ENCODE measurements at regions not wholly inside any gene's neighbourhood (a gene's known extent, or its start where the extent isn't known, plus 50 kb on each side); places are given as distances from the start of the nearest gene placed in this dataset.

DNA sequence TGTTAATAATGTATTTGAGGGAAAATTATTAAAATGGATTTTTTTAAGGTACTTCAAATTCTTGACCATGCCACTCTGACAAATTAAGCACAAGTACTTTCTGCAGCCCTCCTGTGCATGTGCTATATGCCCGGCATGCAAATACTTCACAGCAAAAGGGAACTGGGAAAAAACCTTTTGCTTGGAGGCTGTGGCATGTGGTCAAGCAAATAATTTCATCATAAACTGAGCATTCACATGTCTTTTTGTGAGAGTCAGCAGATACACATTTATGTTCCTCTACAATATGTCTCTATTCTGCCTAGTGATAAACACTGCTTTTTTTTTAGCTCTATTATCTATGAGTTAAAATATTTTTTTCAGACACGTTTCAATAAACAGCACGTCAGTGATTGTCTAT, 53.7 kb upstream of the SEMA3A start:
- Histone ChIP-seq H3K79me2 (no peaks in the 10 kb centered on the region), H3K36me3 (ENCODE audit: control insufficient read depth, insufficient read depth, low read length) (no peaks in the 10 kb centered on the region), H3K27ac (no peak overlapping the region), H3K4me3 (ENCODE audit: low read depth, low read length) (no peak overlapping the region), H3K9ac (no peak overlapping the region), H3K4me2 (ENCODE audit: low read length) (no peak overlapping the region), H3K9me3 (ENCODE audit: control insufficient read depth, low read length) (no peaks in the 10 kb centered on the region), H3K27me3 (ENCODE audit: control insufficient read depth, insufficient read depth, low read length) (no peaks in the 10 kb centered on the region), H3K4me1 (no peaks in the 10 kb centered on the region), H2AFZ (no peak overlapping the region)
- TF ChIP-seq, protein P1, sequence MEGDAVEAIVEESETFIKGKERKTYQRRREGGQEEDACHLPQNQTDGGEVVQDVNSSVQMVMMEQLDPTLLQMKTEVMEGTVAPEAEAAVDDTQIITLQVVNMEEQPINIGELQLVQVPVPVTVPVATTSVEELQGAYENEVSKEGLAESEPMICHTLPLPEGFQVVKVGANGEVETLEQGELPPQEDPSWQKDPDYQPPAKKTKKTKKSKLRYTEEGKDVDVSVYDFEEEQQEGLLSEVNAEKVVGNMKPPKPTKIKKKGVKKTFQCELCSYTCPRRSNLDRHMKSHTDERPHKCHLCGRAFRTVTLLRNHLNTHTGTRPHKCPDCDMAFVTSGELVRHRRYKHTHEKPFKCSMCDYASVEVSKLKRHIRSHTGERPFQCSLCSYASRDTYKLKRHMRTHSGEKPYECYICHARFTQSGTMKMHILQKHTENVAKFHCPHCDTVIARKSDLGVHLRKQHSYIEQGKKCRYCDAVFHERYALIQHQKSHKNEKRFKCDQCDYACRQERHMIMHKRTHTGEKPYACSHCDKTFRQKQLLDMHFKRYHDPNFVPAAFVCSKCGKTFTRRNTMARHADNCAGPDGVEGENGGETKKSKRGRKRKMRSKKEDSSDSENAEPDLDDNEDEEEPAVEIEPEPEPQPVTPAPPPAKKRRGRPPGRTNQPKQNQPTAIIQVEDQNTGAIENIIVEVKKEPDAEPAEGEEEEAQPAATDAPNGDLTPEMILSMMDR (IDR thresholded peaks at IDR 0.05): no peak

DNA sequence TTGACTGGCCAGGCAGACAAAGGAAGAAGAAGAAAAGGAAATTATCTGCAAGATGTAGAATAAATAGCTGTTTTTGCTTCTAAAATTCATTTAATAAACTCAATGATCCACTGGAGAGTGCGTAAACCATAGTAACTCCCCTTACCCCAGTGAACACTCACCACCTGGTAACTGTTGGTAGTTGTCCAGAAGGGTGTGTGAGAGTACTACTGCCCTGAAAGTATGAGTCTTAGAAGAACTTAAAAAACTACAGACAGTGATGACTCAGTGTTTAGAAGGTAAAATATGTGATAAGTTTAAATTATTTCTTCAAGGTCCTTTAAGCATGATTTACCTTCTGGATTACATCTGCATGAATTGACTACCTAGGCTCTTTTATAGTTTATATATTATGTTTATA, 53.0 kb upstream of the SEMA3A start:
- no peak overlapping the region for H3K27ac ChIP-seq
- H3K4me1 ChIP-seq: no peaks in the 10 kb centered on the region
- H3K4me2 ChIP-seq (ENCODE audit: low read length): no peak overlapping the region
- no peak overlapping the region for H3K4me3 ChIP-seq (ENCODE audit: low read depth, low read length)
- H2AFZ ChIP-seq: no peak overlapping the region
- no peaks in the 10 kb centered on the region for H3K79me2 ChIP-seq
- H3K27me3 ChIP-seq (ENCODE audit: control insufficient read depth, insufficient read depth, low read length): no peaks in the 10 kb centered on the region
- no peaks in the 10 kb centered on the region for H3K9me3 ChIP-seq (ENCODE audit: control insufficient read depth, low read length)
- TF ChIP-seq, protein P1 (IDR thresholded peaks at IDR 0.05): no peak
- H3K36me3 ChIP-seq (ENCODE audit: control insufficient read depth, insufficient read depth, low read length): no peaks in the 10 kb centered on the region
- H3K9ac ChIP-seq: no peak overlapping the region

DNA sequence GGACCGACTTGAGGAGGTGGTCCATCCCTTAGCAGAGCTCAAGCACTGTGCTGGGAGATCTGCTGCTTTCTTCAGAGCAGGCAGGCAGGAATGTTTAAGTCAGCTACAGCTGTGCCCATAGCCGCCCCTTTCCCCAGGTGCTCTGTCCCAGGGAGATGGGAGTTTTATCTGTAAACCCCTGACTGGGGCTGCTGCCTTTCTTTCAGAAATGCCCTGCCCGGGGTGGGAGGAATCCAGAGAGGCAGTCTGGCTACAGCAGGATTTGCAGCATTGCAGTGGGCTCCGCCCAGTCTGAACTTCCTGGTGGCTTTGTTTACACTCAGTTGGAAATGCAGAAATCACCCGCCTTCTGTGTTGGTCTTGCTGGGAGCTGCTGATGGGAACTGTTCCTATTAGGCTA, 51.2 kb upstream of the SEMA3A start:
- Histone ChIP-seq H3K27ac (no peak overlapping the region), H3K4me3 (ENCODE audit: low read depth, low read length) (no peak overlapping the region), H3K4me2 (ENCODE audit: low read length) (no peak overlapping the region), H3K9me3 (ENCODE audit: control insufficient read depth, low read length) (no peaks in the 10 kb centered on the region), H3K36me3 (ENCODE audit: control insufficient read depth, insufficient read depth, low read length) (no peaks in the 10 kb centered on the region), H2AFZ (no peak overlapping the region), H3K79me2 (no peaks in the 10 kb centered on the region), H3K4me1 (no peaks in the 10 kb centered on the region), H3K27me3 (ENCODE audit: control insufficient read depth, insufficient read depth, low read length) (no peaks in the 10 kb centered on the region), H3K9ac (no peak overlapping the region)
- TF ChIP-seq, protein P1 (IDR thresholded peaks at IDR 0.05): no peak

Data from parathyroid adenoma (tissue), 2 donors.